Activated T-cell treated with anti-CD3 and anti-CD28 coated beads for 1 hour (primary cell): ENCODE measurements at regions not wholly inside any gene's neighbourhood (a gene's known extent, or its start where the extent isn't known, plus 50 kb on each side); places are given as distances from the start of the nearest gene placed in this dataset.

Source experiments
- DNase-seq: peaks from one replicate; pipeline ENCODE4 v3.0.0-alpha.2; 2020; ENCODE audit warnings: low read depth

DNA sequence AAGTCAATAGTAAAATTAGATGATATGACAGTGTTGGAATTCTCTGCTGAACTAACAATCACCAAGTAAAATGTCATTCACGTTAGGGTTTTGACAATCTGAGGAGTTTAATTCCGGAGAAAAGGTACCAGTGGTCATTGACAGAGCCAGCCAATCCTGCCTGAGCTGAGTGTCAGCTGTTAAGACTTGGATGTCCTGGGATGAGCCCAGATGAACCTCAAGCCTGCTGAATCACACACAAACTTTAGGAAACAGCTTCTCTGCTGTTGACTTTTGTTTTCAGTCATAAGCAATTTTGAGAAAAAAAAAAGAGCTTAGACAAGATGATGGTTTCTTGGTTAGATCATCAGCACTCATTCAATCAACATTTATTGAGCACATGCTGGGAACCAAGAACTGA lies 600.0 kb upstream of the SLC39A10 start:
- DNase-seq = no peak

GRCh38 chr2:195055996-195056395 lies 601.0 kb upstream of the SLC39A10 start:
- no peak for DNase-seq

DNA sequence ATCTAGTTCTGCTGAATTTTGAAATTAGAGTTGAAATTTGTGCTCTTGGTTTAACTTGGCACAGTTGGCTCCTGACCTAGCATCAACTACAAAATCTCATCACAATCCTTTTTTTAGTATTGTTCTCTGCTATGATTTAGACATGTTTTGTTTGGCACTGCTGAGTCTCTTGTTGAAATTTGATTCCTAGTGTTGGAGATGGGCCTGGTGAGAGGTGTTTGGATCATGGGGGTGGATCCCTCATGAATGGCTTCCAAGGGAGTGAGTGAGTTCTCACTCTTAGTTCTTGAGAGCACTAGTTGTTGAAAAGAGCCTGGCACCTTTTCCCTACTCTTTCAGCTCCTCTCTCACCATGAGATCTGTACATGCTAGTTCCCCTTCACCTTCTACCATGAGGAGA lies 605.6 kb upstream of the SLC39A10 start:
- no peak for DNase-seq

DNA sequence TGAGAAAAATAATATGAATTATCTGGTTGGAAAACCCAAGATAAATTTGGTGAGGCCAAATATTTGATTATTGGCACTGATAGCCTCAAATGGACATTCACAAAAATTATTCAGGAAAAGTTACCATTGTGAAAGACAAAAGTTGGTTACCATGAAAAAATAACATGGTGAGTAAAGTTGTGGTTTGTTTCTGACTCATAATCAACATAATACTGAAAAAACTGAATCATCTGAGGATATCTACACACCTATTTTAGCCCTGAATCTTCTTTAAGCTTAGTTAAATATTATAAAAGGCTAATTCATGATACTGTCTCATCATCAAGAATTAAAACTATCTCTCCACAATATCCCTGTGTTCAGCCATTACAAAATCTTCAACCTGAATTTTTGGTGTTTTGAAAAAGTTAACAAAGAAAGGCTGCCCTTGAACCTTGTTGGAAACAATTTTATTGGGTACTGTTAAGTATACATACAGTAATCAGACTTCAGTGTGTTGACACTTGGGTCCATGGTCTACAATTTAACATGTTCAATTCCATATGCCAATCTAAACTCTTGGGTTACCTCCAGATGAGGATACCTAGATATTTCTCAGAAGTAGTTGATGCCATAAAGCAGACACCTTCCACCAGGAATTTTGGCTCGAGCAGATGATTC lies 607.5 kb upstream of the SLC39A10 start:
- no peak for DNase-seq

DNA sequence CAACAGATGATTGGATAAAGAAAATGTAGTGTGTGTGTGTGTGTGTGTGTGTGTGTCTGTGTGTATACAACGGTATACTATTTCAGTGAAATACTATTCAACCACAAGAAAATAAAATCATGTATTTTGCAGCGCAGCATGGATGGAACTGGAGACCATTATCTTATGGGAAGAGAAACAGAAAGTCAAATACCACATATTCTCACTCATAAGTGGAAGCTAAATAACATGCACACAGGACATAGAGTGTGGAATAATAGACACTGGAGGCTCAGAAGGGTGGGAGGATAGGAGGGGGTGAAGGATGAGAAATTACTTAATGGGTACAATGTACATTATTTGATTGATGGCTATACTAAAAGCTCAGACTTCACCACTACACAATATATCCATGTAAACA lies 609.1 kb upstream of the SLC39A10 start:
- DNase-seq = no peak

GRCh38 chr2:195044801-195045200 lies 612.2 kb upstream of the SLC39A10 start:
- DNase-seq = no peak

DNA sequence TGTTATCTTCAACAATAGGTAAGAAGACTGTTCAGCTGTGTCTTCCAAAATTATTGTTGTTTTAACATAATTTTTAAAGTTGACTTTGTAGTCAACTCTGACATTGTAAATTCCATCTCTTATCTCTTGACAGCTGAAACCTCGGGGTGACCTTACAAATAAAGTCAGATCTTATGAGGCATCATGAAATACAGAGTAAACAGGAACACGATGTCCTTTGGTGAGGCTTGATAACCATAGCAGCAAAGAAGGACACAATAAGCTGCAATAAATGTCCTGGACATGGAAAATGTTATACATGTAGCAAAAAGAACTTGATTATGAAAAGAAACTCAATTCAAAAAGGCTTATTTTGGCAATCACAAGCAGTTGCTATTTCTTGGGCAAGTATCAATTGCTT lies 618.9 kb upstream of the SLC39A10 start:
- no peak for DNase-seq

- DNase-seq = no peak
Measured at GRCh38 chr2:195037045-195037444, 620.0 kb upstream of the SLC39A10 start.

GRCh38 chr2:195031411-195031810 lies 625.6 kb upstream of the SLC39A10 start:
- DNase-seq = no peak

GRCh38 chr2:195029804-195030654 lies 627.0 kb upstream of the SLC39A10 start:
- DNase-seq = no peak

DNA sequence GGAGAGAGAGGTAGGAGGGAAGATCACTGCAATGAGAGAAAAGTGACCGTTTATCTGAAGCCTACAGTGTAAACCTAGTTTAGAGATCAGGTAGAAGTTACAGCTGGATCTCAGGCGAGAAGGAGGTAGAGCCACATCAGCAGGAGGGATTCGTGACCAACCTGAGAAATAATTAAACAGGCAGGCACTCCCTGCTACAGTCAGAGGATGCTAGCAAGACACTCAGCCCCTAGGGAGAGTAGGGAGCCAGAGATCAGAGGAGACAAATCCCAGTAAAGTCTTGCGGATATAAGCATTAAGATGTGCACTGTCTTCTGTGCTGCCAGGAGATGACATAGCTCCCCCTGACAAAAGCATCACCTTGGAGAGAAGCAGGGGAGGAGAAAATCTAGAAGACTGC lies 629.1 kb upstream of the SLC39A10 start:
- DNase-seq = no peak

DNA sequence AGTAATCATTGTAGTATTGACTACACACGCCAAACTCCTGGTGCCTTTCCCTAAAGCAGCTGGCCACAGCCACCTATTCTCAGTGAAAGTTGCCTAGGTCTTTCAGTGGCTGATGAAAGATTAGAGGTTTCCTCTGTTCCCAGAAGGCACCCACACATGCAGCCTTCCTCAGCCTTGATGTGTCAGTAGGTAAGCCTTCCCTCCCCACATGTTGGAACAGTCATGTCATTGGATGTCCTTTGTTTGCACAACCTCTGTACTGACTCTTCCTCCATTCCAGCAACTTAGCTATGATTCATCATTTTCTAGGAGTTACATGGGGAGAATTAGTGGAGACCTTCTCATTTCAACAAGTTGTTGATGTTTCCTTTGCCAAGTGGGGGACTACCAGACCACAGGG lies 630.8 kb upstream of the SLC39A10 start:
- DNase-seq = no peak

GRCh38 chr2:195022508-195022830 lies 634.6 kb upstream of the SLC39A10 start:
- no peak for DNase-seq

- DNase-seq = no peak
Measured at GRCh38 chr2:195021711-195022507, 635.1 kb upstream of the SLC39A10 start.

DNA sequence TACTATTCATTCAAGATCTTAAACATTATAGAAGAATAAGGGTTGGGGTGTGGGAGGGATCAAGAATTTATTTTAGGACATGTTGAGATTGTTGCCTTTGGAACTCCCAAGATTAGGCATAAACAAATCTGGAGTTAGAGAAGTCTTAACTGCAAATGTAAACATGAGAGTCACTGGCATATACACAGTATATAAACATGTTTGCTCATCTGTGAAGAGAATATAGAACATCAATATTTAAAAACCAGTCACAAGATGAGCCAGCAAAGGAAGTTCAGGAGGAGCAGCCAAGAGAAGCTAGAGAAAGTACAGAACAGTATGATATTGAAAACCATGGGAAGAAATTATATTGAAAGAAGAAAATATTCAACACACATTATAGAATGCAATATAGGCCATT lies 638.6 kb upstream of the SLC39A10 start:
- DNase-seq = no peak

GRCh38 chr2:195017890-195018289 lies 639.1 kb upstream of the SLC39A10 start:
- DNase-seq = no peak

DNA sequence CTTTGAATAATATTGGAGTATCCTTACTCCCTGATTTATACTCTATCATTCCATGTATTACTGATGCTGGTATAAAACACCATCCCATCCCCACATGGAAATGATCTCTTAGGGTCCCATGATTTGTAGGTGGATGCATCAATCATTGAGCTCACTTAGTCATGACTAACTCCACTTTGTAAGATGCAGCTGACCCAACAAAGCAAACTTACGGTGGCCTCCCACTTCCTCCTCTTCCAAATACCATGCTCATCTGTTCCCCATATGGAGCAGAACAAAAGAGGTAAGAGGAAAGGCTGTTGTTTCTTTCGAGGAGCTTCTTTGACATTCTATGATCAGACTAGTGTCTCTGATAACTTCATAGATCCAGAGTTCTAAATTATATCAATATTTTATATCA lies 640.2 kb upstream of the SLC39A10 start:
- DNase-seq = no peak

DNA sequence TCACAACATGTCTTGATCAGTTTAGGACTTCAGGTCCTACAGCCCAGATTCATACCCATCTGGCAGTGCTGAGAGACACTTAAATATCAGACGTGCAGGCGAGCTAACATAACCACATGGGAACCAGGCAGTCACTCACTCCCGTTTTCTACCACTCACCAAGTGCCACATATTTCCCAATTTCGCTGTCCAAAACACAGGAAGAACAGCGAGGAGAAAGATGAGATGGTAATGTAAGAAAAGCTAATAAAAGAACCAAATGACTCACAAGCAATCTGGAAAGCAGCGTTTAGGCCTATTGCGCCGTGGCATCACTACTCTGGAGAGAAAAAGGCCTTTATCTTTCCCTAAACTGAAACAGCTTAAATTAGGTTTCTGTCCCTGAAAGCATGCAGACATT lies 647.8 kb upstream of the SLC39A10 start:
- DNase-seq = no peak

DNA sequence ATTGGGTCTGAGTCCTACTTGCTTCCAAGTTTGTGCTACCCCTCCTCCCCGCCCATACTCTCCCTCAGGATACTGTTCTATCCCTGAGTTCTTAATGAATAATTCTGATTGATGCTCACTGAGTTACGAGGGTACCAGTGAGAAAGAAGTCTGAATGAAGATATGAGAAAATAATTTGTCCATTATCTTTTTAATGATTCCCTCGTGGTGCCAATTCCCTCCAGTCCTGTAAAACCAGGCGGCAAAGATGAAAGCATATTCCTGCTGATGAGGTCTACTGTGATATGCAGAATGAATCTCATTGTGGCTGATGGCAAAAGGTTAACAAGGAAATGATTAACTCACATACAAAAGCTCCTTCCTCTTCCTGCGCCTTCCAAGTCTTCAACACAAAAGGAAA lies 650.2 kb upstream of the SLC39A10 start:
- no peak for DNase-seq

DNA sequence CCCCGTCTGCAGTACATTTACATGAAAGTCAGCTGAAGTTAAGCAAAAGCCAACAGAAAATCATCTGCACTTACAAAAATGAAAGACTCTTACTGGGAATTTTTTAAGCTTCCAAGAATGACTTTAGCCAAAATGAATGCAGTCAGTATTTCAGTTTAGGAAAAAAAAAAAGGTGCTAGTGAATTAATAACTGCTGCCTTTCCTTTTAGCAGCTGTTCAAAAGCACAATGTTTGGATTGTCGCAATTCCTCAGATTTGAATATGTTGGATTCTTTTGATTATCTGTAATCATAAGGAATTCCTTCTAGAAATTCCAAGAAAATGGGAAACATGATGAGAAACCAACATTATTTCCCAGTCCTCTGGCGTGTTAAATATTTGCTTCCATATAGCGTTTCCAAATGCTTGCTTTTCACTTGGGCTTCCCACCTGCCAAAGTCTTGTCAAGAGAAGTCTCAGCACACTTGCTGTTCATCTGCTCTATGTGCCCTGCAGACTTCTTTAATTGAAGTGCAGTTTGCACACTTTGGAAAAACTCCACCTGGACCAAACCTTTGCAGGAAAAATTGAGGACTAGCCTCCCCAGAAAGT lies 653.0 kb upstream of the SLC39A10 start:
- DNase-seq = no peak

DNA sequence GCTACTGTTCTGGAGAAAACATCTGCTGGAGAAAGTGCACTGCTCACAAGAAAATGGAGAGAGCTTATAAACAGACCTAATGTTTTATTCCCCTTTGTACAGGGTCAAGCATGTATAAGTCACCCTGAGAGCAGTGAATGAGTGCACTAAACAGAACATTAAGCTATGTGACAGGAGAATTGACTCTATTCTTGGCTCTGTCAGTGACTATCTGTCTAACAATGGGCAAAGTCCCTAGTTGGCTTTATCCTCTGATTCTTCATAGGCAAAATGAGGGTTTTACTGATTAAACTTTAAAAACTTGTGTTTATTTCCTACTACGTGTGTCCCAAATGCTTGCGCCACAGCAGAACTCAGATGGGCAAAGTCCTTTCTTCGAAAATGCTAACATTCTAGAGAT lies 655.1 kb upstream of the SLC39A10 start:
- no peak for DNase-seq

DNA sequence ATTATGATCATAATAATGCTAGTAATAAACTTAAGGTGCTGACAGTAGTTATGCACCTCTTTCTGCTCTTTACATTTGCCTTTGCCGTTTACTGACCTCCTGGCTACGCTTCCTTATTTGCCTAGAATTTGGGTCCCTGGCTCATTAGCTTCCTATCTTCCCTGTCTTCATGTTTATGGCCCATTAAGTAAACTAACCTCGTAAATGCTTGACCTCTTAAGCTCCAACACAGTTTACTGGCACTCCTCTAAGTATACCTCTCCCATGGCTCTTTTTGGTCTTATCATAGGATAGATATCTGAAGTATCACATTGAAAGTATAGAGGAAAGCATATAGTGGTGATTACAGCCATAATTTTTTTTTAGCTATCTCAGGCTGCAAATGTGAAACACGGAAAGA lies 657.3 kb upstream of the SLC39A10 start:
- no peak for DNase-seq

DNA sequence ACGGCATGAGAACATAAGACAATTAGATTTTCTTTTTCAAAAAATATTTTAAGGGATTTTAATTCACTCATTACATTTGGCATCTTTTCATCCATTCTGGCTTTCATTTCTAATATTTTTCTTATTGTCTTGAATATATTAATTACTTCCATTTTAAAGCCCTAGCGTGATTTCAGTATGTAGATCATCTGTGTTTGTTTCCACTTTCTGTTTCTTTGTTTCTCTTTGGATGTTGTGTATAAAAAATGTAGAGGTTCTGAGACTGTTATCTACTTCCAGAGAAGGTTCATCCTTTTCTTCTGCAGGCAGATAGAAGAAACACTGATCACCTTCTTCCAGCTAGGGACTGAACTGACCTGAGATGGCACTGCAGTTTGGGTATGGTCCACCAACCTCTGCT lies 664.4 kb upstream of the SLC39A10 start:
- DNase-seq = no peak
